ENCODE measurements at regions not wholly inside any gene's neighbourhood (a gene's known extent, or its start where the extent isn't known, plus 50 kb on each side); places are given as distances from the start of the nearest gene placed in this dataset.
"Not testable (repeated sequence)": the region's sequence is repeated elsewhere in the genome, so short reads cannot be mapped to it uniquely, and the experiment has no call there.

DNA sequence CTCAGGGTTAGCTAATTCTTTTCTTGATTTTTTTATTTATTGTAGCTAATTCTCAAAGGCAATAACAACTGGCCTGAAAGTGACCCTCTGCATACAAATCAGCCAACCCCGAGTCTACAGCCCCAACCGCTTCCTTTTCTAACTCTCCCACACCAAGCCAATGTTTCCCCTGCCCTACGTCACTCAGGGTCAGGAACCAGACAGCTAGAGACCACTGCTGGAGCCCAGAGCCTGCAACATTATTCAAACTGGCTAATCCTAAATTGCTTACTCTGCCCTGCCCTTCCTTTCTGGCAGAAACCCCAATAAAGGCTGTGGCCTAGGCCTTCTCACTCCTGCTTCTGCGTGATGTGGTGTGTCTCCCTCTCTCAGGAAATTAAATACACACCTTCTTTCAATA is 320.7 kb downstream of the CBLN4 start:
- DNase-seq, result no peak

DNA sequence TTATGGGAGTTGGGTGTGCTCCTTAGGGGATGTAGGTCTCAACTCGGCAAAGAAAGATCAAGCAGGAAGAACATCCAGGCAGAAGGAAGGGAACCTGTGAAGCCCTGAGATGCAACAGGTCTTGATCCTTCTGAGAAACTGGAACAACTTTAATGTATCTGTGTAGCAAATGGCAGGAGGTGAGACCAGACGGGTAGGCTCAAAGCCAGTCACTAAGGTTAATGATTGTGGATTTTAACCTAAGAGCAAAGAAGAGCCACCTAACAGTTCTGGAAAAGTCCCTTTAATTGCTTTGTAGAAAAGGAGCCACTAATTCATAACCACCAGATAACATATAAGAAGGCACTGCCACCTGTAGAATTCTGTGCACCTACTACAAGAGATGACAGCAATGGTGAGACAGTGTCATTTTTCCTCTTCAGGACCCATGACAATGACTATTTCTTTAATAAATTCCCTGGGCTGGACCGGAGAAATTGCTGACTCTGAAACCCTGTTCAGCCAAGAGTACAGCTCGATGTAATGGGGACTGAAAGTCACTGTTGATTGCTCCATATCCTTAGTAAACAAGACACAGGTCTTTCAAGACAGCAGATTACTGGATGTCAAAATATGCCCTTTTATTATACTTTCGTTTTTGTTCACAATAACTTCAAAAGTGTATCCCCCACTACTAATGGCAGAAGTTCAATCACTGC is 326.2 kb downstream of the CBLN4 start:
- DNase-seq, result no peak

DNA sequence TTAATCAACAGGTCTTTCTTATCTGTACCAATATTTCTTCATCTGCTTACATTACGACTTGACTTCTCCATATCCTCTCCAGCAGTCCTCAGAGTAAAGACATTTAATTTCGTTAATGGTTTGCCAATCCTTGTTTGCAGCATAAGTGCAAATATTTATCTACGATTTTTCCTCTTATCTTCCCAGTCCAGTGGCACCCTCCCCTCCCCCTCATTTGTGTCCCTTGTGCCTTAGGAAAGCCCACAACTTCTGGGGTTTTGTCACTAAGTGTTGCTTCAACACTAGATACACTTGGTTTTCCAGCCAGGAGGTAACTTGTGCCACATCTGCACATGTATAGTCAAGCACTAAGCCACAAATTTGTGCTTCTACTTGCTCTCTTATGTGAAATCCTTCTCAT is 327.2 kb downstream of the CBLN4 start:
- DNase-seq, result no peak

- no peak for DNase-seq
Observed at GRCh38 chr20:55677011-55677410, 328.3 kb downstream of the CBLN4 start.

GRCh38 chr20:55676097-55676496 is 329.2 kb downstream of the CBLN4 start:
- DNase-seq, result no peak

GRCh38 chr20:55668631-55669030 is 336.7 kb downstream of the CBLN4 start:
- no peak for DNase-seq

- DNase-seq, result no peak
Observed at GRCh38 chr20:55667955-55668354, 337.4 kb downstream of the CBLN4 start.

DNA sequence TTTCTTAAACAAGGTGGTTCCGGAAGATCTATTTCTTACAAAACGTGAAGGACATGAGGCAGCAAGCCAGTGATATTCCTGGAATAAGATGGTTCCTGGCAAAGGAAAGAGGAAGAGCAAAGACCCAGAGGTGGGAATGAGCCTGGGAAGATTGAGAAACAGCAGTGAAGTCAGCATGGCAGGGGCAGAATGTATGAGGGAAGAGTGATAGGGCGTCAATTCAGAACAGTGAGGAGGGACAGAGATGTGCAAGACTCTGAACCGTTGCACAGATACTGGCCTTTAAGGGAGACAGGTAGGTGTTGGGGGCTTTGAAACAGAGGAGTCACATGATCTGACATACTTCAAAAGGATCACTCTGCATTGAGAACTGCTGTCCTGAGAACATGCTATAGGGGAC is 338.3 kb downstream of the CBLN4 start:
- DNase-seq, result no peak

DNA sequence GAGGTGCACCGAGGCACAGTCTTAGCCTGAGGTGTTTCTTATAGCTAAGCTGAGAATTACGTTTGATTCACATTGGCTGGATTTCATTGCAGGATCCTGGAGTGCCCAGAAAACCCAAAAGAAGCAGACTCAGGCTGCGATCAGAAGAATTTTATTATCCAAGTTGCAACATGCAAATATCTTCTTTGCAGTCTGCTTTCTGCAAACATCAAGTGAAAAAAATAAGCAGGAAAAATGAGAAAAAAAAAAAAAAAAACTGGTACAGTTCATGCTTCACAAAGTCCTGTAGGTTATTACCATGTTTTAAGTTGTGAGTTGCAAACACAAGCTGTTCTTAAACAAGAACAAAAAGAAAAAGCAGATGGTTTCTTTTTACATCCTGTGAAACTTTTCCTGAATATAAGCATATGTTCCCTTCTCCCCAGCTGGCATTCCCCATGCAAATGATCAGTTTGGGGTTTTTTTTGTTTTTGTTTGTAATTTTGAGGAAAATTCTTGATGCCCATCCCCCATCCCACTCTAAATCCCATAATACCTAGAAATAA is 349.0 kb downstream of the CBLN4 start:
- no peak for DNase-seq

DNA sequence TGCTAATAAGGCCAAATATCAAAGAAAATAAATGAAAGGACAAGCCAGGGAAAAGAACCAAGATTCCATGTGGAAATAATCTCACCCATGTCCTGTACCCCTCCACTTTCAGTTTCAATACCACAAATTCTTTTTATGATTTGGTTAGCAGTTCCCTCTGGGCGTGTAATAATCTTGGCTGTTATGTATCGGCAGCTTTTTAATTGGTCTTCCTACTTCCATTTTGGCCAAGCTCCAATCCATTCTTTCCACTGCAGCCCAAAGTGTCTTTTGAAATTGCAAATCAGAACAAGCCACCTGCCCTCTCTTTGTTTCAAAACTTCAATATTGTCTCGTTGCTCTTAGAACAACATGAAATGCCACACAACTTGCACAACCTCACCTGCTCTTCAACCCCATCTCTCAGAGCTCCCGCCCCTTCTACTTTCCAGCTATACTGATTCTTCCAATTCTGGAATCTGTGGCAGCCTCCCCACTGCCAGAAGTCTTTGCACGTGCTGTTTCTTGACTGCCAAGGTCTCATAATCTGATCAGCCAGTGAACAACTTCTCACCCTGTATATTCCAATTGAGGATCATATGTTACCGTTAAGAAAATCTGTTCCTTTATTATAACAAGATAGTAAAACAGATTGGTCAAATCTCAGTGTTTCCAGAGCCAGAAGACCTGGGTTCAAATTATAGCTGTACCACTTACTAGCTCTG is 354.5 kb downstream of the CBLN4 start:
- DNase-seq, result no peak

DNA sequence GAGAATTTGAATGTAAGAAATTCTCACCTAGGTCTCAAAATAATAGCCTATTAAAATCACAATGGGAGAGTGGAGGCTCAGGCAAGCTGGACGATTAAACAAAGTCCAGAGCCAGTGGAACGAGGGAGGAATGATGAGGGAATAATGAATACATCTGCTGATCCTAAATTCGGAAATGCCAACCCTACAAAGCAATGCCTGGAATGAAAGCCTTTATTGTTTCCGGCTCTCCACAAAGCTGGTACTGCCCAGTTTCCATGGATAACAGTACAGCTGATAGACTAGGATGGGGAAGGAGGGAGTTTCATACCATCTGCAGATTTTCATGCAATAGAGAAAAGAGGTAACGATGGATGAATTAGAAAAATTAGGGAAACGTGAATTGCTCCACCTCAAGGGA is 356.1 kb downstream of the CBLN4 start:
- DNase-seq, result no peak

GRCh38 chr20:55646851-55647250 is 358.5 kb downstream of the CBLN4 start:
- no peak for DNase-seq

GRCh38 chr20:55641497-55641896 is 363.8 kb downstream of the CBLN4 start:
- no peak for DNase-seq

GRCh38 chr20:55635870-55636269 is 369.4 kb downstream of the CBLN4 start:
- no peak for DNase-seq

DNA sequence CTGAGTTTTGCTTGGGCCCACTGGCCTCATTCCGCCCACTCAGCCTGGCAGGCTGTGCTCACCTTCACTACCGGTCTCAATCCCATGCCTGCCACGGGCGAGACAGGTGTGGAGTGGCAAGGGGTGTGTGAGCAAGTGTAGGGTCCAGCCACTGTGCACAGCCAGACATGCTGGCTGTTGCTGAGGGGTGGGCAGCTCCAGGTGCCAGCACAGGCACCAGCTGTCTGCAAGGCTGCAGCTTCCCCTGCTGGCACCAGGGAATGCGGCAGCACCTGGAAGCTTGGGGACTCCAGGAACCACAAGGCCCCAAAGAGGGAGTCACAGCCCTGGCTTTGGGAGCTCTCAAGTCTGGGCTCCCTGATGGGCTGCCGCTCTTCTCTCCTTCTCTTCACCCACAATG is 372.7 kb downstream of the CBLN4 start:
- no peak for DNase-seq

GRCh38 chr20:55629143-55629542 is 376.2 kb downstream of the CBLN4 start:
- DNase-seq, result not testable (repeated sequence)

- DNase-seq, result no peak
Observed at GRCh38 chr20:55626716-55627115, 378.6 kb downstream of the CBLN4 start.

- no peak for DNase-seq
Observed at GRCh38 chr20:55616367-55616766, 389.0 kb downstream of the CBLN4 start.

DNA sequence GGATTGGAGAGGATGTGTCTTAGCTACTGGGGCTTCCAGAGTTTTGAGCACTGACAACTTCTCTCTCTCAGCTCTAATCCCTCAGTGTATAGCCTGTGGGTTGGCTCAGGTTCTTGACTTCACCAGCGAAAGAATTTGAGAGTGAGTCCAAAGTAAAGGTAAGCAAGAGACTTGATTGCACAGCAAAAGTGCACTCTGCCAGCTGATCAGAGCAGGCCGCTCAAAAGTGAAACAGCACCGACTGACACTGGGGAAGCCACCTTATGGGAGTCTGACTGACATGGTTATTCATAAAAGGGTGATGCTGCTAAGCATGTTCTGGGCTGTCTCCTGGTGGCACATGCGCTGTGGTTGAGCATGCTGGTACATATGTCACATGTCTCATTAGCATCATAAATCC is 389.5 kb downstream of the CBLN4 start:
- no peak for DNase-seq

- no peak for DNase-seq
Observed at GRCh38 chr20:55614220-55614757, 391.0 kb downstream of the CBLN4 start.

DNA sequence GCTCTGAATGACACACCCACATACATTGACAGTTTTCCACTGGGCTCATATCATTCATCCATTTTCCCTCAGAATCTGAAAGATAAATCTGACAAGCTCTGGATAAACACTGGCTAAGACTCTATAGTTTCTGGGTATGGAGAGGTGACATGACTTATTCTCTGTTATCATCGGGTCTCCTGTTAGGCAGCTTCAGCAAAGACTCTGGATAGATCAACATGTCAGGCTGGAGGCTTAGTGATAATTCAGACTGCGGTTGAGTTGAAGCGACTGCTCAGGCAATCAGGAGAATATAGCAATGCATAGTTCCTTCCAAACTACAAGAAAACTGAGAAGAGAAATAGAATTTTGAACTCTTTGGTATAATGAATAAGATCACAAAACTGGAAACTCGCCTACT is 394.6 kb downstream of the CBLN4 start:
- no peak for DNase-seq

GRCh38 chr20:55605594-55605993 is 399.7 kb downstream of the CBLN4 start:
- no peak for DNase-seq

DNA sequence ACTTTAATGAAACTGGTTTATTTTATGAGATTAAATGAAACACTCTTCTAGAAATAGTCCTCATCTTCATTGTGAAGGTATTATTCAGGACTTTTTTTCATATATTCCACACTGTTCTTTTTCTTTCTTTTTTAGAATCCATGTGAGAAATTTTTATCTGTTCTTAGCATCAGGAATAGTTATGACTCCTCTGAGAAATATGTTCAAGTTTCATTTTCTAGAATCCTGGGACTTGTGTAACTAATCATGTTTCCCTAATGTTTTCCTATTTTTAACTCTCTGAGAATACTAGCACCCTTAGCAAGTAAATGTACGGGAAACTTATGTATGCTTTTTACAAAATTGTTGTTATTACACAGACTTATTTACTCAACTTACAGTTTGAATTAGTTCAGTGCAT is 407.8 kb downstream of the CBLN4 start:
- DNase-seq, result no peak

- DNase-seq, result no peak
Observed at GRCh38 chr20:55596431-55596830, 408.9 kb downstream of the CBLN4 start.

Measured in occipital lobe (tissue), 1 donor.